GM23338 (cell line): ENCODE measurements at regions not wholly inside any gene's neighbourhood (a gene's known extent, or its start where the extent isn't known, plus 50 kb on each side); places are given as distances from the start of the nearest gene placed in this dataset.

ENCODE experiments used
- ATAC-seq: fragments of 200-7000 bp; cut with Tn5 transposase; 3 replicates; pipeline ENCODE4 v1.9.1; 2020
- DNase-seq: peaks from one replicate; pipeline ENCODE4 v3.0.0-alpha.2; 2015; ENCODE audit warnings: low spot score
- H2AFZ ChIP-seq: fragments of 200-600 bp; sonication (generic); 2 replicates; pipeline ENCODE4 v1.8.0; 2016; ENCODE audit warnings: antibody characterized with exemption, mild to moderate bottlenecking, moderate library complexity
- H3F3A ChIP-seq: fragments of 200-600 bp; sonication (generic); replicated peaks from 2 replicates; pipeline ENCODE4 v1.8.0; 2017; ENCODE audit warnings: antibody characterized with exemption, mixed run types, low read depth
- H3K27ac ChIP-seq: fragments of 200-600 bp; sonication (generic); 2 replicates; pipeline ENCODE4 v1.6.1; 2016; ENCODE audit warnings: low read depth
- H3K27me3 ChIP-seq: fragments of 200-600 bp; sonication (generic); 2 replicates; pipeline ENCODE4 v1.8.0; 2016; ENCODE audit warnings: mild to moderate bottlenecking, mixed run types, moderate library complexity; ENCODE audit not compliant: insufficient read depth
- H3K36me3 ChIP-seq: fragments of 200-600 bp; sonication (generic); 2 replicates; pipeline ENCODE4 v1.8.0; 2016; ENCODE audit warnings: mild to moderate bottlenecking; ENCODE audit not compliant: insufficient read depth
- H3K4me1 ChIP-seq: fragments of 200-600 bp; sonication (generic); 2 replicates; pipeline ENCODE4 v1.8.0; 2016; ENCODE audit warnings: mild to moderate bottlenecking, moderate library complexity; ENCODE audit not compliant: insufficient read depth
- H3K4me2 ChIP-seq: fragments of 200-600 bp; sonication (generic); 2 replicates; pipeline ENCODE4 v1.7.1; 2017; ENCODE audit warnings: mixed run types
- H3K4me3 ChIP-seq: fragments of 200-600 bp; sonication (generic); 2 replicates; pipeline ENCODE4 v1.6.1; 2016; ENCODE audit warnings: mixed run types
- H3K79me2 ChIP-seq: fragments of 200-600 bp; sonication (generic); replicated peaks from 2 replicates; pipeline ENCODE4 v1.8.0; 2017; ENCODE audit warnings: mild to moderate bottlenecking; ENCODE audit not compliant: insufficient read depth
- H3K9me2 ChIP-seq: fragments of 200-600 bp; sonication (generic); 2 replicates; pipeline ENCODE4 v1.8.0; 2017; ENCODE audit not compliant: insufficient read depth
- H4K20me1 ChIP-seq: fragments of 200-600 bp; sonication (generic); replicated peaks from 2 replicates; pipeline ENCODE4 v1.8.0; 2017; ENCODE audit warnings: mild to moderate bottlenecking; ENCODE audit not compliant: insufficient read depth
- H3K27ac Mint-ChIP-seq: 2 replicates; pipeline ENCODE4 v1.8.0; 2020; ENCODE audit warnings: inconsistent platforms, mild to moderate bottlenecking, moderate library complexity, mixed read lengths
- H3K27me3 Mint-ChIP-seq: 3 replicates; pipeline ENCODE4 v1.8.0; 2022; ENCODE audit warnings: low read depth, mild to moderate bottlenecking, moderate library complexity, mixed read lengths, inconsistent platforms; ENCODE audit not compliant: insufficient read depth, poor library complexity
- H3K36me3 Mint-ChIP-seq: 3 replicates; pipeline ENCODE4 v1.8.0; 2021; ENCODE audit warnings: low read depth, mild to moderate bottlenecking, inconsistent platforms, moderate library complexity, mixed read lengths
- H3K4me1 Mint-ChIP-seq: 3 replicates; pipeline ENCODE4 v1.8.0; 2020; ENCODE audit warnings: mild to moderate bottlenecking, inconsistent platforms, mixed read lengths
- H3K4me3 Mint-ChIP-seq: 3 replicates; pipeline ENCODE4 v1.8.0; 2021; ENCODE audit warnings: moderate library complexity, mild to moderate bottlenecking, inconsistent platforms, mixed read lengths
- H3K9me3 Mint-ChIP-seq: 3 replicates; pipeline ENCODE4 v1.8.0; 2020; ENCODE audit warnings: moderate library complexity, mild to moderate bottlenecking, inconsistent platforms, mixed read lengths
- CREB1 ChIP-seq: fragments of 250-450 bp; sonication (Bioruptor Pico); IDR thresholded peaks from 2 replicates; pipeline ENCODE4 v1.5.0; 2020; ENCODE audit warnings: low read depth, mild to moderate bottlenecking, moderate library complexity
- EZH2 ChIP-seq: fragments of 200-600 bp; sonication (generic); IDR thresholded peaks from one replicate; pipeline ENCODE4 v1.8.0; 2017; ENCODE audit warnings: antibody characterized with exemption, mild to moderate bottlenecking, low read depth; ENCODE audit not compliant: unreplicated experiment
- JUNB ChIP-seq: IDR thresholded peaks from one replicate; pipeline ENCODE4 v1.6.1; 2016; ENCODE audit warnings: antibody characterized with exemption; ENCODE audit not compliant: unreplicated experiment
- NANOG ChIP-seq: IDR thresholded peaks from 2 replicates; pipeline ENCODE4 v1.6.1; 2016; ENCODE audit warnings: antibody characterized with exemption, borderline replicate concordance
- POLR2AphosphoS5 ChIP-seq: IDR thresholded peaks from 2 replicates; pipeline ENCODE4 v1.6.1; 2016; ENCODE audit warnings: antibody characterized with exemption, low read depth
- STAT1 ChIP-seq: IDR thresholded peaks from one replicate; pipeline ENCODE4 v1.6.1; 2016; ENCODE audit warnings: antibody characterized with exemption; ENCODE audit not compliant: unreplicated experiment
- ZNF114 ChIP-seq: fragments of 250-450 bp; sonication (Bioruptor Pico); IDR thresholded peaks from 2 replicates; pipeline ENCODE4 v1.5.0; 2020; ENCODE audit warnings: mild to moderate bottlenecking, moderate library complexity
- ZNF331 ChIP-seq: fragments of 250-450 bp; sonication (Bioruptor Pico); IDR thresholded peaks from 2 replicates; pipeline ENCODE4 v1.5.0; 2020; ENCODE audit warnings: low read depth, mild to moderate bottlenecking, moderate library complexity
- TF ChIP-seq, protein P1 (sequence below), 2 experiments: fragments of 200-600 bp in 1 of 2; sonication (generic) in 1 of 2; conservative IDR thresholded peaks; 2 replicates each; pipeline versions ENCODE4 v1.5.1 to v1.6.1; 2016 to 2017; ENCODE audit warnings: antibody characterized with exemption in 2 of 2, low read depth in 2 of 2, mild to moderate bottlenecking in 2 of 2, moderate library complexity in 1 of 2
- TF ChIP-seq, protein P2 (sequence below): IDR thresholded peaks from one replicate; pipeline ENCODE4 v1.6.1; 2018; ENCODE audit warnings: antibody characterized with exemption; ENCODE audit not compliant: unreplicated experiment
- TF ChIP-seq, protein P3 (sequence below): IDR thresholded peaks from 2 replicates; pipeline ENCODE4 v1.6.1; 2016; ENCODE audit warnings: antibody characterized with exemption
- TF ChIP-seq, protein P4 (sequence below): fragments of 250-450 bp; sonication (Bioruptor Pico); IDR thresholded peaks from 2 replicates; pipeline ENCODE4 v1.5.0; 2020; ENCODE audit warnings: mild to moderate bottlenecking, moderate library complexity

DNA sequence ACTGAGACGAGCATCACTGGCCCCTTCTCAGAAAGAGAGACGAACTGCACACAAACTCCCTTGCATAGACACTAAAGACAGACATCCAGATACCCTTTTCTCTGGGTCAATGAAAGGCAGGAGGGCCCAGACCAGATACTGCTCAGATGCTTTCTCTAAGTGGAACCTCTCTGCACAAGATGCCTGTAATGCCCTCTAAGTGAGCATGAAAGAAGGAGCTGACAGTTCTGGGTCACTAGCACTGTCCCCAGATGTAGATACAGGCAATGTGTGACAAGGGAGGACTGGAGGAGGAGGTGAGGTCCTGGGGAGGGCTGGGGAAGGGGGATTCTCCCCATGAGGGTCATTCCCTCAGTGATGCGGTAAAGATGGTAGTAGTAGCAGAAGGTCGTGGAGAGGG, 501.0 kb upstream of the CDH11 start:
- Histone ChIP-seq H3K27ac (no peak overlapping the region), H3K4me3 (no peak overlapping the region), H3K36me3 (no peaks in the 10 kb centered on the region), H3F3A (no peaks in the 10 kb centered on the region), H3K27me3 (no peaks in the 10 kb centered on the region), H3K4me1 (no peaks in the 10 kb centered on the region), H3K79me2 (no peaks in the 10 kb centered on the region), H3K4me2 (no peak overlapping the region), H2AFZ (no peak overlapping the region), H4K20me1 (no peaks in the 10 kb centered on the region), H3K9me2 (no peaks in the 10 kb centered on the region)
- H3K9me3 Mint-ChIP-seq, result no peaks in the 10 kb centered on the region; the same call in 2 of the 3 replicates
- no peak for DNase-seq
- H3K27me3 Mint-ChIP-seq, result peaks cover 8% of the 10 kb centered on the region
- H3K4me3 Mint-ChIP-seq, result no peak overlapping the region
- no peaks in the 10 kb centered on the region for H3K36me3 Mint-ChIP-seq
- no peak overlapping the region for H3K27ac Mint-ChIP-seq
- TF ChIP-seq EZH2 (no peak), CREB1 (CRISPR knock-in tag) (no peak), NANOG (no peak), ZNF114 (CRISPR knock-in tag) (no peak), ZNF331 (no peak), STAT1 (no peak), POLR2AphosphoS5 (no peak), JUNB (no peak)
- TF ChIP-seq, protein P1, sequence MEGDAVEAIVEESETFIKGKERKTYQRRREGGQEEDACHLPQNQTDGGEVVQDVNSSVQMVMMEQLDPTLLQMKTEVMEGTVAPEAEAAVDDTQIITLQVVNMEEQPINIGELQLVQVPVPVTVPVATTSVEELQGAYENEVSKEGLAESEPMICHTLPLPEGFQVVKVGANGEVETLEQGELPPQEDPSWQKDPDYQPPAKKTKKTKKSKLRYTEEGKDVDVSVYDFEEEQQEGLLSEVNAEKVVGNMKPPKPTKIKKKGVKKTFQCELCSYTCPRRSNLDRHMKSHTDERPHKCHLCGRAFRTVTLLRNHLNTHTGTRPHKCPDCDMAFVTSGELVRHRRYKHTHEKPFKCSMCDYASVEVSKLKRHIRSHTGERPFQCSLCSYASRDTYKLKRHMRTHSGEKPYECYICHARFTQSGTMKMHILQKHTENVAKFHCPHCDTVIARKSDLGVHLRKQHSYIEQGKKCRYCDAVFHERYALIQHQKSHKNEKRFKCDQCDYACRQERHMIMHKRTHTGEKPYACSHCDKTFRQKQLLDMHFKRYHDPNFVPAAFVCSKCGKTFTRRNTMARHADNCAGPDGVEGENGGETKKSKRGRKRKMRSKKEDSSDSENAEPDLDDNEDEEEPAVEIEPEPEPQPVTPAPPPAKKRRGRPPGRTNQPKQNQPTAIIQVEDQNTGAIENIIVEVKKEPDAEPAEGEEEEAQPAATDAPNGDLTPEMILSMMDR (conservative IDR thresholded peaks at IDR 0.05; ENCODE audit: low read depth in 2 of 2), result no peak
- TF ChIP-seq, protein P2, sequence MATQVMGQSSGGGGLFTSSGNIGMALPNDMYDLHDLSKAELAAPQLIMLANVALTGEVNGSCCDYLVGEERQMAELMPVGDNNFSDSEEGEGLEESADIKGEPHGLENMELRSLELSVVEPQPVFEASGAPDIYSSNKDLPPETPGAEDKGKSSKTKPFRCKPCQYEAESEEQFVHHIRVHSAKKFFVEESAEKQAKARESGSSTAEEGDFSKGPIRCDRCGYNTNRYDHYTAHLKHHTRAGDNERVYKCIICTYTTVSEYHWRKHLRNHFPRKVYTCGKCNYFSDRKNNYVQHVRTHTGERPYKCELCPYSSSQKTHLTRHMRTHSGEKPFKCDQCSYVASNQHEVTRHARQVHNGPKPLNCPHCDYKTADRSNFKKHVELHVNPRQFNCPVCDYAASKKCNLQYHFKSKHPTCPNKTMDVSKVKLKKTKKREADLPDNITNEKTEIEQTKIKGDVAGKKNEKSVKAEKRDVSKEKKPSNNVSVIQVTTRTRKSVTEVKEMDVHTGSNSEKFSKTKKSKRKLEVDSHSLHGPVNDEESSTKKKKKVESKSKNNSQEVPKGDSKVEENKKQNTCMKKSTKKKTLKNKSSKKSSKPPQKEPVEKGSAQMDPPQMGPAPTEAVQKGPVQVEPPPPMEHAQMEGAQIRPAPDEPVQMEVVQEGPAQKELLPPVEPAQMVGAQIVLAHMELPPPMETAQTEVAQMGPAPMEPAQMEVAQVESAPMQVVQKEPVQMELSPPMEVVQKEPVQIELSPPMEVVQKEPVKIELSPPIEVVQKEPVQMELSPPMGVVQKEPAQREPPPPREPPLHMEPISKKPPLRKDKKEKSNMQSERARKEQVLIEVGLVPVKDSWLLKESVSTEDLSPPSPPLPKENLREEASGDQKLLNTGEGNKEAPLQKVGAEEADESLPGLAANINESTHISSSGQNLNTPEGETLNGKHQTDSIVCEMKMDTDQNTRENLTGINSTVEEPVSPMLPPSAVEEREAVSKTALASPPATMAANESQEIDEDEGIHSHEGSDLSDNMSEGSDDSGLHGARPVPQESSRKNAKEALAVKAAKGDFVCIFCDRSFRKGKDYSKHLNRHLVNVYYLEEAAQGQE, result no peak
- TF ChIP-seq, protein P3, sequence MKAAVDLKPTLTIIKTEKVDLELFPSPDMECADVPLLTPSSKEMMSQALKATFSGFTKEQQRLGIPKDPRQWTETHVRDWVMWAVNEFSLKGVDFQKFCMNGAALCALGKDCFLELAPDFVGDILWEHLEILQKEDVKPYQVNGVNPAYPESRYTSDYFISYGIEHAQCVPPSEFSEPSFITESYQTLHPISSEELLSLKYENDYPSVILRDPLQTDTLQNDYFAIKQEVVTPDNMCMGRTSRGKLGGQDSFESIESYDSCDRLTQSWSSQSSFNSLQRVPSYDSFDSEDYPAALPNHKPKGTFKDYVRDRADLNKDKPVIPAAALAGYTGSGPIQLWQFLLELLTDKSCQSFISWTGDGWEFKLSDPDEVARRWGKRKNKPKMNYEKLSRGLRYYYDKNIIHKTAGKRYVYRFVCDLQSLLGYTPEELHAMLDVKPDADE, result no peak
- H3K4me1 Mint-ChIP-seq, result no peaks in the 10 kb centered on the region
- ATAC-seq, result no peak

DNA sequence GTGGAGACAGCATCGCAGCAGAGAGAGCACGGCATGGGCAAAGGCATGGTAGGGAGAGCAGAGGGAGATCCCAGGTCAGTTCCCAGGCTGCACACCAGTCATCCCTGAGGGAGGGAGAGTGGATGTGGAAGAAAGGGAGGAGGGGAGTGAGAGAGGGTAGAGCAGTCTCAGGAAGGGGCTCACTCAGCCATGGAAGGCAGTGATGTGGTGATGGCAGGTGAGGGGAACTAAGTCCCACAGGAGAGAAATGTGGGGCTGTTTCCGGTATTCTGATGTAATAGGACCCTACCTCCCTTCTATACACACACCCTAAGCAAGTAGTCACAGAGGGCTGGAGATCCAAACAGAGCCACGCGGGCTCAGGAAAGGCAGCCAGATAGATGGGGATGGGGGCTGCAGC, 500.3 kb upstream of the CDH11 start:
- Histone ChIP-seq H3K36me3 (no peaks in the 10 kb centered on the region), H3K4me1 (no peaks in the 10 kb centered on the region), H3K27me3 (no peaks in the 10 kb centered on the region), H4K20me1 (no peaks in the 10 kb centered on the region), H2AFZ (no peak overlapping the region), H3K79me2 (no peaks in the 10 kb centered on the region), H3K4me3 (no peak overlapping the region), H3K27ac (no peak overlapping the region), H3K9me2 (no peaks in the 10 kb centered on the region), H3K4me2 (no peak overlapping the region), H3F3A (no peaks in the 10 kb centered on the region)
- DNase-seq, result no peak
- ATAC-seq, result no peak
- H3K4me1 Mint-ChIP-seq, result no peaks in the 10 kb centered on the region
- H3K27ac Mint-ChIP-seq, result no peak overlapping the region
- peaks cover 8% of the 10 kb centered on the region for H3K27me3 Mint-ChIP-seq
- no peak overlapping the region for H3K4me3 Mint-ChIP-seq
- H3K36me3 Mint-ChIP-seq, result no peaks in the 10 kb centered on the region
- H3K9me3 Mint-ChIP-seq, result no peaks in the 10 kb centered on the region; the same call in 2 of the 3 replicates
- TF ChIP-seq, protein P4, sequence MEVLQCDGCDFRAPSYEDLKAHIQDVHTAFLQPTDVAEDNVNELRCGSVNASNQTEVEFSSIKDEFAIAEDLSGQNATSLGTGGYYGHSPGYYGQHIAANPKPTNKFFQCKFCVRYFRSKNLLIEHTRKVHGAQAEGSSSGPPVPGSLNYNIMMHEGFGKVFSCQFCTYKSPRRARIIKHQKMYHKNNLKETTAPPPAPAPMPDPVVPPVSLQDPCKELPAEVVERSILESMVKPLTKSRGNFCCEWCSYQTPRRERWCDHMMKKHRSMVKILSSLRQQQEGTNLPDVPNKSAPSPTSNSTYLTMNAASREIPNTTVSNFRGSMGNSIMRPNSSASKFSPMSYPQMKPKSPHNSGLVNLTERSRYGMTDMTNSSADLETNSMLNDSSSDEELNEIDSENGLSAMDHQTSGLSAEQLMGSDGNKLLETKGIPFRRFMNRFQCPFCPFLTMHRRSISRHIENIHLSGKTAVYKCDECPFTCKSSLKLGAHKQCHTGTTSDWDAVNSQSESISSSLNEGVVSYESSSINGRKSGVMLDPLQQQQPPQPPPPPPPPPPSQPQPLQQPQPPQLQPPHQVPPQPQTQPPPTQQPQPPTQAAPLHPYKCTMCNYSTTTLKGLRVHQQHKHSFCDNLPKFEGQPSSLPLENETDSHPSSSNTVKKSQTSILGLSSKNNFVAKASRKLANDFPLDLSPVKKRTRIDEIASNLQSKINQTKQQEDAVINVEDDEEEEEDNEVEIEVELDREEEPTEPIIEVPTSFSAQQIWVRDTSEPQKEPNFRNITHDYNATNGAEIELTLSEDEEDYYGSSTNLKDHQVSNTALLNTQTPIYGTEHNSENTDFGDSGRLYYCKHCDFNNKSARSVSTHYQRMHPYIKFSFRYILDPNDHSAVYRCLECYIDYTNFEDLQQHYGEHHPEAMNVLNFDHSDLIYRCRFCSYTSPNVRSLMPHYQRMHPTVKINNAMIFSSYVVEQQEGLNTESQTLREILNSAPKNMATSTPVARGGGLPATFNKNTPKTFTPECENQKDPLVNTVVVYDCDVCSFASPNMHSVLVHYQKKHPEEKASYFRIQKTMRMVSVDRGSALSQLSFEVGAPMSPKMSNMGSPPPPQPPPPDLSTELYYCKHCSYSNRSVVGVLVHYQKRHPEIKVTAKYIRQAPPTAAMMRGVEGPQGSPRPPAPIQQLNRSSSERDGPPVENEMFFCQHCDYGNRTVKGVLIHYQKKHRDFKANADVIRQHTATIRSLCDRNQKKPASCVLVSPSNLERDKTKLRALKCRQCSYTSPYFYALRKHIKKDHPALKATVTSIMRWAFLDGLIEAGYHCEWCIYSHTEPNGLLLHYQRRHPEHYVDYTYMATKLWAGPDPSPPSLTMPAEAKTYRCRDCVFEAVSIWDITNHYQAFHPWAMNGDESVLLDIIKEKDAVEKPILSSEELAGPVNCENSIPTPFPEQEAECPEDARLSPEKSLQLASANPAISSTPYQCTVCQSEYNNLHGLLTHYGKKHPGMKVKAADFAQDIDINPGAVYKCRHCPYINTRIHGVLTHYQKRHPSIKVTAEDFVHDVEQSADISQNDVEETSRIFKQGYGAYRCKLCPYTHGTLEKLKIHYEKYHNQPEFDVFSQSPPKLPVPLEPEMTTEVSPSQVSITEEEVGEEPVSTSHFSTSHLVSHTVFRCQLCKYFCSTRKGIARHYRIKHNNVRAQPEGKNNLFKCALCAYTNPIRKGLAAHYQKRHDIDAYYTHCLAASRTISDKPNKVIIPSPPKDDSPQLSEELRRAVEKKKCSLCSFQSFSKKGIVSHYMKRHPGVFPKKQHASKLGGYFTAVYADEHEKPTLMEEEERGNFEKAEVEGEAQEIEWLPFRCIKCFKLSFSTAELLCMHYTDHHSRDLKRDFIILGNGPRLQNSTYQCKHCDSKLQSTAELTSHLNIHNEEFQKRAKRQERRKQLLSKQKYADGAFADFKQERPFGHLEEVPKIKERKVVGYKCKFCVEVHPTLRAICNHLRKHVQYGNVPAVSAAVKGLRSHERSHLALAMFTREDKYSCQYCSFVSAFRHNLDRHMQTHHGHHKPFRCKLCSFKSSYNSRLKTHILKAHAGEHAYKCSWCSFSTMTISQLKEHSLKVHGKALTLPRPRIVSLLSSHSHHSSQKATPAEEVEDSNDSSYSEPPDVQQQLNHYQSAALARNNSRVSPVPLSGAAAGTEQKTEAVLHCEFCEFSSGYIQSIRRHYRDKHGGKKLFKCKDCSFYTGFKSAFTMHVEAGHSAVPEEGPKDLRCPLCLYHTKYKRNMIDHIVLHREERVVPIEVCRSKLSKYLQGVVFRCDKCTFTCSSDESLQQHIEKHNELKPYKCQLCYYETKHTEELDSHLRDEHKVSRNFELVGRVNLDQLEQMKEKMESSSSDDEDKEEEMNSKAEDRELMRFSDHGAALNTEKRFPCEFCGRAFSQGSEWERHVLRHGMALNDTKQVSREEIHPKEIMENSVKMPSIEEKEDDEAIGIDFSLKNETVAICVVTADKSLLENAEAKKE (CRISPR knock-in tag), result no peak
